H1 (cell line): ENCODE measurements at regions not wholly inside any gene's neighbourhood (a gene's known extent, or its start where the extent isn't known, plus 50 kb on each side); places are given as distances from the start of the nearest gene placed in this dataset.

Experiments
- CTCF ChIA-PET: fragments of 300-600 bp; sonication (Branson Sonifier 250); formaldehyde crosslinking; loops from one replicate; lab custom pipeline; 2021; ENCODE audit not compliant: partially characterized antibody; lab: Charles Lee
- POLR2A ChIA-PET: fragments of 300-600 bp; sonication (Branson Sonifier 250); formaldehyde crosslinking; loops from one replicate; lab custom pipeline; 2021; ENCODE audit warnings: inconsistent platforms; ENCODE audit not compliant: partially characterized antibody; lab: Charles Lee
- DNase-seq, 2 experiments: peaks; one replicate each; pipeline versions ENCODE4 v3.0.0 to v3.0.0-alpha.2; 2010 to 2022; ENCODE audit warnings: low spot score in 2 of 2, low read depth in 1 of 2, mixed read lengths in 1 of 2
- FAIRE-seq: peaks from 2 replicates; lab custom pipeline; 2011; peaks lifted over from hg19 to GRCh38; lab: Jason Lieb, UNC
- H2AFZ ChIP-seq: 2 replicates; pipeline ENCODE4 v1.8.1; 2012; ENCODE audit warnings: low read length, inconsistent platforms
- H2AK5ac ChIP-seq: 2 replicates; pipeline ENCODE4 v1.6.1; 2013; ENCODE audit warnings: low read depth, low read length
- H2BK120ac ChIP-seq: replicated peaks from 2 replicates; pipeline ENCODE3; 2013; ENCODE audit warnings: low read depth, low read length, inconsistent platforms
- H2BK12ac ChIP-seq: 2 replicates; pipeline ENCODE4 v1.6.1; 2013; ENCODE audit warnings: low read depth, low read length
- H2BK15ac ChIP-seq: 2 replicates; pipeline ENCODE4 v1.6.1; 2013; ENCODE audit warnings: low read length
- H2BK20ac ChIP-seq: 2 replicates; pipeline ENCODE4 v1.6.1; 2013; ENCODE audit warnings: low read length
- H2BK5ac ChIP-seq: 2 replicates; pipeline ENCODE4 v1.6.1; 2013; ENCODE audit warnings: low read depth, low read length
- H3K14ac ChIP-seq: 2 replicates; pipeline ENCODE4 v1.6.1; 2013; ENCODE audit warnings: inconsistent platforms; ENCODE audit not compliant: insufficient read length
- H3K18ac ChIP-seq: 2 replicates; pipeline ENCODE4 v1.6.1; 2013; ENCODE audit warnings: low read length; ENCODE audit errors: extremely low read depth
- H3K23ac ChIP-seq: 2 replicates; pipeline ENCODE4 v1.6.1; 2013; ENCODE audit warnings: inconsistent platforms; ENCODE audit not compliant: insufficient read length
- H3K23me2 ChIP-seq: 2 replicates; pipeline ENCODE4 v1.6.1; 2013; ENCODE audit warnings: low read depth, low read length
- H3K27ac ChIP-seq: 2 replicates; pipeline ENCODE4 v1.6.1; 2011; ENCODE audit warnings: low read depth, low read length, inconsistent platforms
- H3K27me3 ChIP-seq, 4 experiments: replicated peaks in 1 of 4; 1 replicate in 1 of 4; 2 replicates in 3 of 4; pipeline versions ENCODE4 v1.6.1 to v1.8.1; 2011 to 2013; ENCODE audit warnings: low read length in 3 of 4, mild to moderate bottlenecking in 3 of 4, inconsistent platforms in 2 of 4, mixed read lengths in 2 of 4, moderate library complexity in 1 of 4; ENCODE audit not compliant: control insufficient read depth in 3 of 4, insufficient read depth in 3 of 4; ENCODE audit errors: extremely low read depth in 1 of 4
- H3K36me3 ChIP-seq, 4 experiments: 2 replicates each; pipeline versions ENCODE4 v1.6.1 to v1.8.1; 2011 to 2013; ENCODE audit warnings: mild to moderate bottlenecking in 4 of 4, low read length in 3 of 4, moderate library complexity in 2 of 4, control low read depth in 1 of 4, inconsistent platforms in 1 of 4; ENCODE audit not compliant: insufficient read depth in 4 of 4, control insufficient read depth in 2 of 4
- H3K4ac ChIP-seq: replicated peaks from 2 replicates; pipeline ENCODE3; 2013; ENCODE audit warnings: low read length, low read depth, mixed read lengths, inconsistent platforms; ENCODE audit not compliant: insufficient read length
- H3K4me1 ChIP-seq, 4 experiments: replicated peaks in 1 of 4; 1 replicate in 1 of 4; 2 replicates in 3 of 4; pipeline versions ENCODE4 v1.6.1 to v1.8.1; 2011 to 2013; ENCODE audit warnings: low read length in 3 of 4, inconsistent platforms in 2 of 4, mixed read lengths in 1 of 4; ENCODE audit not compliant: insufficient read depth in 4 of 4, control insufficient read depth in 3 of 4
- H3K4me2 ChIP-seq, 2 experiments: 2 replicates each; pipeline versions ENCODE4 v1.6.1 to v1.8.1; 2011 to 2013; ENCODE audit warnings: low read depth in 2 of 2, low read length in 2 of 2, control low read depth in 1 of 2, inconsistent platforms in 1 of 2, mild to moderate bottlenecking in 1 of 2; ENCODE audit not compliant: insufficient read depth in 1 of 2
- H3K4me3 ChIP-seq, 4 experiments: fragments of 200-600, 300-600 bp in 1 of 4; sonication (generic), shearing (Covaris generic), sonication (Bioruptor Twin) in 1 of 4; 2 replicates each; pipeline versions ENCODE4 v1.5.1 to v1.8.1; 2011 to 2016; ENCODE audit warnings: low read length in 4 of 4, low read depth in 3 of 4, control low read depth in 2 of 4, inconsistent platforms in 2 of 4, mild to moderate bottlenecking in 2 of 4, mixed read lengths in 1 of 4, moderate library complexity in 1 of 4; ENCODE audit not compliant: insufficient read depth in 2 of 4; ENCODE audit errors: extremely low read depth in 1 of 4
- H3K56ac ChIP-seq: replicated peaks from 2 replicates; pipeline ENCODE3; 2013; ENCODE audit warnings: low read depth, mild to moderate bottlenecking, mixed read lengths, low read length, inconsistent platforms; ENCODE audit not compliant: insufficient read length
- H3K79me1 ChIP-seq: 2 replicates; pipeline ENCODE4 v1.6.1; 2013; ENCODE audit warnings: low read depth, low read length, control low read depth
- H3K79me2 ChIP-seq, 2 experiments: 2 replicates each; pipeline versions ENCODE4 v1.6.1 to v1.8.1; 2012 to 2013; ENCODE audit warnings: low read length in 2 of 2, mild to moderate bottlenecking in 2 of 2, inconsistent platforms in 1 of 2; ENCODE audit not compliant: insufficient read depth in 2 of 2, control insufficient read depth in 1 of 2
- H3K9ac ChIP-seq, 4 experiments: replicated peaks in 1 of 4; 1 replicate in 1 of 4; 2 replicates in 3 of 4; pipeline versions ENCODE4 v1.6.1 to v1.8.1; 2011 to 2013; ENCODE audit warnings: low read depth in 3 of 4, low read length in 3 of 4, control low read depth in 2 of 4, mild to moderate bottlenecking in 2 of 4, moderate library complexity in 2 of 4, inconsistent platforms in 1 of 4; ENCODE audit errors: extremely low read depth in 1 of 4
- H3K9me3 ChIP-seq, 2 experiments: 2 replicates each; pipeline versions ENCODE4 v1.6.1 to v1.8.1; 2012 to 2013; ENCODE audit warnings: mild to moderate bottlenecking in 2 of 2, moderate library complexity in 2 of 2, control low read depth in 1 of 2, inconsistent platforms in 1 of 2, low read depth in 1 of 2, low read length in 1 of 2, mixed read lengths in 1 of 2; ENCODE audit not compliant: insufficient read depth in 2 of 2
- H4K20me1 ChIP-seq, 2 experiments: replicated peaks in 1 of 2; 2 replicates each; pipeline versions ENCODE3 to v1.8.1; 2011 to 2013; ENCODE audit warnings: inconsistent platforms in 2 of 2, low read length in 2 of 2, mild to moderate bottlenecking in 1 of 2; ENCODE audit not compliant: insufficient read depth in 2 of 2, control insufficient read depth in 1 of 2
- H4K5ac ChIP-seq: 2 replicates; pipeline ENCODE4 v1.6.1; 2013; ENCODE audit warnings: low read length, low read depth, mixed read lengths, inconsistent platforms; ENCODE audit not compliant: insufficient read length
- H4K8ac ChIP-seq: 2 replicates; pipeline ENCODE4 v1.8.0; 2013; ENCODE audit warnings: mild to moderate bottlenecking, moderate library complexity, low read length, inconsistent platforms; ENCODE audit not compliant: insufficient read depth; ENCODE audit errors: extremely low read depth
- H4K91ac ChIP-seq: replicated peaks from 2 replicates; pipeline ENCODE3; 2013; ENCODE audit warnings: low read length, mixed read lengths, inconsistent platforms; ENCODE audit not compliant: insufficient read length
- SP4 ChIP-seq: IDR thresholded peaks from 2 replicates; pipeline ENCODE4 v1.6.1; 2012; ENCODE audit warnings: low read length, inconsistent platforms
- TAF1 ChIP-seq: IDR thresholded peaks from 2 replicates; pipeline ENCODE4 v1.6.1; 2011; ENCODE audit warnings: mild to moderate bottlenecking, low read depth, low read length
- TEAD4 ChIP-seq: IDR thresholded peaks from 2 replicates; pipeline ENCODE4 v1.6.1; 2012; ENCODE audit warnings: low read depth, low read length, inconsistent platforms, mixed read lengths
- TF ChIP-seq, protein P1 (sequence below): IDR thresholded peaks from 2 replicates; pipeline ENCODE4 v1.6.1; 2011; ENCODE audit warnings: low read length, improper control_type of control experiment

DNA sequence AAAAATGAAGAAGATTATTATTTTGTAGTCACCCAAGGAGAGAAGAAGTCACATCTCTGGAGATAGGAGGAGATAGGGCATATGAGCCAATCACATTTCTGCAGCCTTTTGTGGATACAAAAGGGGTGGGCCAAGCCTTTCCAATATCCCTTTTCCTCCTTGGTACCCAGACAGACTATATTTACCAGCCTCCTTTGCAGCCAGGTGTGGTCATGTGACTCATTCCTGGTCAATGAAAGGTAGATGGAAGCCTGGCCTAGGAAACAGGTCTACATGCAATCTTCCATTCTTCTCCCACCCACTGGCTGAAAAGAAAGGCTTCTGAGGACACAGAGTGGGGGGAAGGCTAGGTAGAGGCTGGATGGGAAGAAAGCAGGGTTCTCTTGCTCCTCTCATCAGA lies 58.1 kb upstream of the ERG start:
- Histone ChIP-seq H3K36me3 (no peaks in the 10 kb centered on the region), H2AFZ (no peak overlapping the region), H2BK15ac (no peak overlapping the region), H3K18ac (no peak overlapping the region), H2BK120ac (no peak overlapping the region), H3K9me3 (no peaks in the 10 kb centered on the region), H3K56ac (no peak overlapping the region), H3K9ac (no peak overlapping the region), H4K91ac (no peak overlapping the region), H3K23ac (no peak overlapping the region), H3K27me3 (no peaks in the 10 kb centered on the region), H3K4me2 (no peak overlapping the region), H2BK20ac (no peak overlapping the region), H4K20me1 (no peaks in the 10 kb centered on the region), H3K4me3 (no peak overlapping the region), H3K14ac (no peak overlapping the region), H3K23me2 (no peaks in the 10 kb centered on the region), H3K4me1 (no peaks in the 10 kb centered on the region; a peak in 1 of 7 replicates), H2AK5ac (no peak overlapping the region), H3K79me1 (no peaks in the 10 kb centered on the region), H3K27ac (no peak overlapping the region), H4K8ac (no peak overlapping the region), H3K79me2 (no peaks in the 10 kb centered on the region), H2BK12ac (no peak overlapping the region), H2BK5ac (no peak overlapping the region), H4K5ac (no peak overlapping the region), H3K4ac (no peak overlapping the region)
- TF ChIP-seq TEAD4 (no peak), SP4 (no peak), TAF1 (no peak)
- TF ChIP-seq, protein P1, sequence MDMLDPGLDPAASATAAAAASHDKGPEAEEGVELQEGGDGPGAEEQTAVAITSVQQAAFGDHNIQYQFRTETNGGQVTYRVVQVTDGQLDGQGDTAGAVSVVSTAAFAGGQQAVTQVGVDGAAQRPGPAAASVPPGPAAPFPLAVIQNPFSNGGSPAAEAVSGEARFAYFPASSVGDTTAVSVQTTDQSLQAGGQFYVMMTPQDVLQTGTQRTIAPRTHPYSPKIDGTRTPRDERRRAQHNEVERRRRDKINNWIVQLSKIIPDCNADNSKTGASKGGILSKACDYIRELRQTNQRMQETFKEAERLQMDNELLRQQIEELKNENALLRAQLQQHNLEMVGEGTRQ: 0 out of 2 replicates have a peak, but pooled peaks have one; percentile 32
- ChIA-PET CTCF (interaction anchor here (0.9 to 1.4 kb wide), 2 partner anchors 10 to 13 kb away, joined by 3 to 5 read pairs; no protein-coding TSS in a partner anchor), POLR2A (no interaction called here)
- DNase-seq (no peak), FAIRE-seq (no peak)
